Central memory CD8-positive, alpha-beta T cell (primary cell): ENCODE measurements at regions not wholly inside any gene's neighbourhood (a gene's known extent, or its start where the extent isn't known, plus 50 kb on each side); places are given as distances from the start of the nearest gene placed in this dataset.

Experiments
- ATAC-seq: fragments of 150-1000 bp; cut with Tn5 transposase; replicated peaks from 2 replicates; pipeline ENCODE4 v1.10.0; 2022; ENCODE audit warnings: mild to moderate bottlenecking, moderate FRiP score, moderate number of reproducible peaks; ENCODE audit not compliant: poor library complexity, severe bottlenecking; ENCODE audit errors: extremely low read depth
- DNase-seq, 2 donors: peaks; one replicate each; pipeline ENCODE4 v3.0.0; 2021; ENCODE audit warnings: low spot score in 2 of 2
- H3K27ac Mint-ChIP-seq: one replicate; pipeline ENCODE4 v1.8.0; 2022; ENCODE audit warnings: low read depth, mild to moderate bottlenecking, moderate library complexity, mixed read lengths
- H3K27me3 Mint-ChIP-seq: one replicate; pipeline ENCODE4 v1.8.0; 2022; ENCODE audit warnings: mixed read lengths
- H3K36me3 Mint-ChIP-seq: one replicate; pipeline ENCODE4 v1.8.0; 2022; ENCODE audit warnings: mild to moderate bottlenecking, moderate library complexity, mixed read lengths; ENCODE audit not compliant: insufficient read depth
- H3K4me1 Mint-ChIP-seq: one replicate; pipeline ENCODE4 v1.8.0; 2022; ENCODE audit warnings: mixed read lengths
- H3K4me3 Mint-ChIP-seq: one replicate; pipeline ENCODE4 v1.8.0; 2022; ENCODE audit warnings: mild to moderate bottlenecking, moderate library complexity, mixed read lengths
- H3K9me3 Mint-ChIP-seq: one replicate; pipeline ENCODE4 v1.8.0; 2022; ENCODE audit warnings: mixed read lengths

DNA sequence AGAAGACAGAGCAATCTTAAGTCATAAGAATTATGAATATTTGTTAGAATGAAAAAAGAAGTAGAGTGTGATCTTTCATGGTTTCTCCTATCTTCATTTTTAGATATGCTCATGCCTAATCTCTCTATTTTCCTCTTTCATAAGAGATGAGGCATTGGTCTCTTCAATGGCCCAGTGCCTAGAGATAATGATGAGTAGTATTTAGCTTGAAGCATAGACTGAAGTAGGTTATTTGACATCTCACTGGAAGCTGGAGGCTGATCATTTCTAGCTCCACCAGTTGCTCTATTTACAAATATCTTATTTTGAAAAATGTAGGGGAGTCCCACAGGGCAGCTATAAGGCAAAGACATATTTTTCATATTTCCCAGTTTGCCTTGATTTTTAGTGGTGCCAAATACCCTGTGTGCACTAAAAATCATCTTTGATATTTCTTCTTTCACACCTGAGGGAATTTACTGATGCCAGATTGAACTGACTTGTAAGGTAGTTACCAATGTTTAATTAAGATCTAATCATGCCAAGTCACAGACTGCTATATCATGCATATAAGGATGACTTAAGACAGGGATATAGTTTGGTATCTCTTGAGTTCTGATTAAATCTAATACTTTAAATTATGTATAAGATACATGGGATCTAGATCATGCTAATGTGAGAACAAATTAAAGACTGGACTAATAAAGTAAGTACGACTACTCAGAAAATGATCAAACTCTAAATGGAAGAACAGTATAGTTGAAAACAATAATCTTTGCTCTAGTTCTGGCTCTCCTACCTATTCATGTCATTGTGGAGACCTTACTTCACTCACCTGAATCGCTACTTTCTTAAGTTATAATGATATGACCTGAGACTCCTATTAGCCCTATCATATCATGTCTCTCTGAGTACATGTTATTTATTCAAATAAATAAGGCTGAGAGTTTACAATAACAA lies 108.2 kb upstream of the IFNE start:
- Mint-ChIP-seq H3K4me3 (no peak overlapping the region), H3K4me1 (no peaks in the 10 kb centered on the region), H3K27me3 (peaks cover 16% of the 10 kb centered on the region), H3K9me3 (no peaks in the 10 kb centered on the region), H3K36me3 (no peaks in the 10 kb centered on the region), H3K27ac (no peak overlapping the region)
- DNase-seq: no peak
- no peak for ATAC-seq

- Mint-ChIP-seq H3K36me3 (no peaks in the 10 kb centered on the region), H3K27ac (peak overlapping the region; percentile 6), H3K27me3 (peaks cover 27% of the 10 kb centered on the region), H3K4me3 (no peak overlapping the region), H3K9me3 (no peaks in the 10 kb centered on the region), H3K4me1 (no peaks in the 10 kb centered on the region)
- ATAC-seq (peak; percentile 72), DNase-seq (no peak)
Observed at GRCh38 chr9:21591221-21592062, 109.3 kb upstream of the IFNE start.

DNA sequence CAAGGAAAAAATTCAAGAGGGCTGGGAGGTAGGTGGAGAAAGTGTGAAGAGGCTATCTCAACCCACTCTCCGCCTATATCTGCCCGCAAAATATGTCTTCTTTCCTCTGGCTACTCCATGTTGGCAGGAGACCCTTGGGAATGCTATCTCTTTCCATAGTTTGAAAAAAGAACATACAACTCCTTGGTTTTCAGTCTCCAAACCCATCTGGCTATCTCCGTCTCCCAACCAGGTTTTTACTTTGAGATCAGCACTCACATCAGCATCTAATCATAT lies 109.9 kb upstream of the IFNE start:
- no peak for ATAC-seq
- H3K9me3 Mint-ChIP-seq: no peaks in the 10 kb centered on the region
- H3K27ac Mint-ChIP-seq: peak overlapping the region; percentile 6
- no peaks in the 10 kb centered on the region for H3K36me3 Mint-ChIP-seq
- no peak for DNase-seq
- H3K4me3 Mint-ChIP-seq: no peak overlapping the region
- H3K4me1 Mint-ChIP-seq: no peaks in the 10 kb centered on the region
- peaks cover 33% of the 10 kb centered on the region for H3K27me3 Mint-ChIP-seq

DNA sequence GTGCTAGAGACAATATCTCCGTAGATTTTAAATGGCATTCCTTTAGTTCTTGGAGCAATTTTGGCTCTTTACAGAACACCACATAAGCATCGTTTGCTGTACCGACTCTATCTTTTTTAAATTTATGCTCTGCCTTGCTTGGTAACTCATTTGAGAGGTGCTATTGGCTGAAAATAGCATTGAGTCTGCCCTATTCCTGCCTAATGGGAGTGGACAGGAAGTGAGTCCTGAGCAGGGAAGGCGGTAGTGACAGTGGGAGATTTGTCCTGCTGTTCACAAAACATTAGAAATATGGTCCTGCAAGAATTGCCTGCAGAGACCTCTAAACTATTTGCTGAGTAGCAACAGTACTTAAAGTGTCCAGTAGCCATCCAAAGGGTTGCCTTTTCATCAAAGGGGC lies 115.2 kb upstream of the IFNE start:
- H3K27ac Mint-ChIP-seq: no peak overlapping the region
- no peaks in the 10 kb centered on the region for H3K9me3 Mint-ChIP-seq

GRCh38 chr9:21598749-21599148 lies 116.6 kb upstream of the IFNE start:
- ATAC-seq (no peak), DNase-seq (no peak)
- no peaks in the 10 kb centered on the region for H3K4me1 Mint-ChIP-seq
- no peak overlapping the region for H3K4me3 Mint-ChIP-seq
- no peaks in the 10 kb centered on the region for H3K9me3 Mint-ChIP-seq
- no peak overlapping the region for H3K27ac Mint-ChIP-seq
- no peaks in the 10 kb centered on the region for H3K36me3 Mint-ChIP-seq
- peaks cover 51% of the 10 kb centered on the region for H3K27me3 Mint-ChIP-seq

More for the DNA sequence above, 115.2 kb upstream of the IFNE start:
- no peak for DNase-seq
- peaks cover 54% of the 10 kb centered on the region for H3K27me3 Mint-ChIP-seq
- no peaks in the 10 kb centered on the region for H3K4me1 Mint-ChIP-seq
- H3K36me3 Mint-ChIP-seq: no peaks in the 10 kb centered on the region
- no peak overlapping the region for H3K4me3 Mint-ChIP-seq
- ATAC-seq: no peak

- H3K36me3 Mint-ChIP-seq: peaks cover 2% of the 10 kb centered on the region
- peaks cover 14% of the 10 kb centered on the region for H3K27me3 Mint-ChIP-seq
- ATAC-seq: no peak
- no peak overlapping the region for H3K27ac Mint-ChIP-seq
- peaks cover 5% of the 10 kb centered on the region for H3K4me1 Mint-ChIP-seq
- no peak for DNase-seq
- H3K4me3 Mint-ChIP-seq: no peak overlapping the region
- no peaks in the 10 kb centered on the region for H3K9me3 Mint-ChIP-seq
Observed at GRCh38 chr9:21605489-21605931, 123.4 kb upstream of the IFNE start.

GRCh38 chr9:21607576-21607975 lies 125.5 kb upstream of the IFNE start:
- DNase-seq: no peak
- no peak for ATAC-seq
- peaks cover 18% of the 10 kb centered on the region for H3K4me1 Mint-ChIP-seq
- H3K27me3 Mint-ChIP-seq: peaks cover 7% of the 10 kb centered on the region
- no peak overlapping the region for H3K27ac Mint-ChIP-seq
- peaks cover 2% of the 10 kb centered on the region for H3K36me3 Mint-ChIP-seq
- H3K4me3 Mint-ChIP-seq: no peak overlapping the region
- H3K9me3 Mint-ChIP-seq: no peaks in the 10 kb centered on the region

DNA sequence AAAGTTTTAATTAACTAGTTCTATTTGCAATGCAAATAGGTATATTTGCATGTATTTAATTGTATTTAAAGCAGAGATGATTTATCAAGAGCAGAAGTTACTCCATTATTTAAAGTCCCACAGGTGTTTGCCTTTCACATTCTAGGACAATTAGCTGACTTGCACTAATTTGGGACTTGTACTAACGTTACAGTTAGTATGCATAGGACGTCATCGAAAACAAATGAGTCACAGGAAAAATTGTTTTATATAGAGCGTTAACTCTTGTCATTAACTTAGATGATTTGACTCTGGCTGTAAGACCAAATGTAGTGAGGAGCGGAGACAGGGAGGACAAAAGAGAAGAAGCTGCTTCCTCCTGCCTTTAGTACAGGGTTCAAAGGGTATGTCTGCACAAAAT lies 126.1 kb upstream of the IFNE start:
- no peak for ATAC-seq
- Mint-ChIP-seq H3K36me3 (peaks cover 2% of the 10 kb centered on the region), H3K27ac (no peak overlapping the region), H3K4me1 (peaks cover 18% of the 10 kb centered on the region), H3K27me3 (peaks cover 7% of the 10 kb centered on the region), H3K4me3 (no peak overlapping the region), H3K9me3 (no peaks in the 10 kb centered on the region)
- DNase-seq: no peak

DNA sequence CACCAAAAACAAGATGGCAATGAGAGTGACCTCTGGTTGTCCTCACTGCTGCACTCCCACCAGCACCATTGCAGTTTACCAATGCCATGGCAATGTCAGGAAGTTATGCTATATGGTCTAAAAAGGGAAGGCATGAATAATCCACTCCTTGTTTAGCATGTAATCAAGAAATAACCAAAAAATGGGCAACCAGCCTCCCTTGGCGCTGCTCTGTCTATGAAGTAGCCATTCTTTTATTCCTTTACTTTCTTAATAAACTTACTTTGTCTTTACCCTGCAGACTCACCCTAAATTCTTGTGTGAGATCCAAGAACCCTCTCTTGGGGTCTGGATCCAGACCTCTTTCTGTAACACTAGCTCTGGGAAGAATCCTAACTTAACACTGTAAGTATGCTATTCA lies 127.4 kb upstream of the IFNE start:
- Mint-ChIP-seq H3K4me1 (peaks cover 18% of the 10 kb centered on the region), H3K27ac (no peak overlapping the region), H3K4me3 (no peak overlapping the region), H3K36me3 (no peaks in the 10 kb centered on the region), H3K9me3 (no peaks in the 10 kb centered on the region), H3K27me3 (peaks cover 7% of the 10 kb centered on the region)
- ATAC-seq (no peak), DNase-seq (no peak)

DNA sequence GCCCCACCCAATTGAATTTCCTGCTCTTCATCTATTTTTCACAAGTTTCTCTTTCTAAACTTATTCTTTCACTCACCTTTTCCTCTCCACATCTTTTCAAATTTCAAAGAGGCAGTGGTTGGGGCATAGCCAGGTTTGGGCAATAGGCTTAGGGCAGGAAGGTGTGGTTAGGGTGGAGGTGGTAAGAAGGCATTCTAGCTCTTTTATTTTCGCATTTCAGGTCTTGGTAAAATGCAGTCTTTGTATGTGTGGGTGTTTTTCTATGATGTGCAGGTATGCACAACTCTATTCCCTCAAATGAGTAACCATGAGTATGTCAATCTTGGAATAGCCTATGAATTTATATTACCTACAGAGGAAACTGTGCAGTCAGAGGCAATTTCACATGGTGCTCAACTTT lies 129.8 kb upstream of the IFNE start:
- Mint-ChIP-seq H3K27ac (no peak overlapping the region), H3K4me3 (no peak overlapping the region), H3K27me3 (peaks cover 11% of the 10 kb centered on the region), H3K36me3 (no peaks in the 10 kb centered on the region), H3K4me1 (peaks cover 15% of the 10 kb centered on the region), H3K9me3 (no peaks in the 10 kb centered on the region)
- no peak for DNase-seq
- peak; percentile 72 for ATAC-seq

GRCh38 chr9:21615018-21615417 lies 132.9 kb upstream of the IFNE start:
- H3K27me3 Mint-ChIP-seq: peaks cover 28% of the 10 kb centered on the region
- no peak overlapping the region for H3K27ac Mint-ChIP-seq
- H3K36me3 Mint-ChIP-seq: no peaks in the 10 kb centered on the region
- H3K4me3 Mint-ChIP-seq: no peak overlapping the region
- DNase-seq (no peak), ATAC-seq (no peak)
- peaks cover 13% of the 10 kb centered on the region for H3K4me1 Mint-ChIP-seq
- no peaks in the 10 kb centered on the region for H3K9me3 Mint-ChIP-seq

- ATAC-seq (no peak), DNase-seq (no peak)
- H3K27me3 Mint-ChIP-seq: peaks cover 30% of the 10 kb centered on the region
- H3K4me1 Mint-ChIP-seq: peaks cover 13% of the 10 kb centered on the region
- no peak overlapping the region for H3K27ac Mint-ChIP-seq
- H3K4me3 Mint-ChIP-seq: no peak overlapping the region
- no peaks in the 10 kb centered on the region for H3K36me3 Mint-ChIP-seq
- H3K9me3 Mint-ChIP-seq: no peaks in the 10 kb centered on the region
Observed at GRCh38 chr9:21615446-21615845, 133.3 kb upstream of the IFNE start.
